ENCODE measurements at regions not wholly inside any gene's neighbourhood (a gene's known extent, or its start where the extent isn't known, plus 50 kb on each side); places are given as distances from the start of the nearest gene placed in this dataset.

DNA sequence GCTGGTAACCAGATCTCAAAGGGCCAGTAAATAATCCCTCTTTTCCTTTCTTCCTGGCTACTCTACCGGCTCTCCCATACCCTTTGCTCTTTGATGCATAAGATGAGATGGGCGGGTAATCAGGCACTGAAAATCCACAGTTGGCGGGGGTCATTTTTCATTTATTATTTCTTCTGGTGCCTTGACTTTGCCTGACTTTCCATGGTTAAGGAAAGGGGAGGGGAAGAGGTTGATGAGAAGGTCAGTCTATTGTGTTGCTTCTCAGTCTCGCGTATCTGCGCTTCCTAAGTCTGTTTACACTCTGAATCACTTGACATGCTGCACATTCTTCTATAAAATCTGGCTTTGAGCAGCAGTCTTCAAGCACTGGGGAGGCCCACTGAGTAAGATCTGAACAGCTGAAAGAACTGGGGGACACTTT is 121.1 kb upstream of the HDGFL1 start:
- intact Hi-C loops (cut with DNase I) = no loop called here

DNA sequence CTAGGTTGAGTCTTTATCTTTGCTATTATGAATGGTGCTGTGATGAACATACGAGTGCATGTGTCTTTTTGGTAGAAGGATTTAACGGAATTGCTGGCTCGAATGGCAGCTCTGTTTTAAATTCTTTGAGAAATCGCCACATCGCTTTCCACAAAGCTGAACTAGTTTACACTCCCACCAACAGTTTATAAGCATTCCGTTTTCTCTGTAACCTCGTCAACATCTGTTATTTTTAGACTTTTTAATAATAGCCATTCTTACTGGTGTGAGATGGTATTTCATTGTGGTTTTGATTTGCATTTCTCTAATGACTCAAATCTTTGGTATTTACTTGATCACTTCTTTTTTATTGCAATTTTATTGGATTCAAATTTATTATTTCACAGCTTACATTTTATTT is 117.4 kb upstream of the HDGFL1 start:
- H3K27ac ChIP-seq = no peak overlapping the region
- no peak for DNase-seq
- no peaks in the 10 kb centered on the region for H3K9me3 ChIP-seq (replicated peaks in 1 of 3)
- no peaks in the 10 kb centered on the region for H3K4me1 ChIP-seq (replicated peaks in 1 of 2)
- no peaks in the 10 kb centered on the region for H3K27me3 ChIP-seq
- no peak overlapping the region for H3K4me3 ChIP-seq
- 88 to 95% (median 90%) methylated on average over 7 of the region's 7 CpGs for WGBS, 4 donors
- TF ChIP-seq POLR2A (IDR thresholded peaks at IDR 0.05) = no peak
- TF ChIP-seq, protein P1, sequence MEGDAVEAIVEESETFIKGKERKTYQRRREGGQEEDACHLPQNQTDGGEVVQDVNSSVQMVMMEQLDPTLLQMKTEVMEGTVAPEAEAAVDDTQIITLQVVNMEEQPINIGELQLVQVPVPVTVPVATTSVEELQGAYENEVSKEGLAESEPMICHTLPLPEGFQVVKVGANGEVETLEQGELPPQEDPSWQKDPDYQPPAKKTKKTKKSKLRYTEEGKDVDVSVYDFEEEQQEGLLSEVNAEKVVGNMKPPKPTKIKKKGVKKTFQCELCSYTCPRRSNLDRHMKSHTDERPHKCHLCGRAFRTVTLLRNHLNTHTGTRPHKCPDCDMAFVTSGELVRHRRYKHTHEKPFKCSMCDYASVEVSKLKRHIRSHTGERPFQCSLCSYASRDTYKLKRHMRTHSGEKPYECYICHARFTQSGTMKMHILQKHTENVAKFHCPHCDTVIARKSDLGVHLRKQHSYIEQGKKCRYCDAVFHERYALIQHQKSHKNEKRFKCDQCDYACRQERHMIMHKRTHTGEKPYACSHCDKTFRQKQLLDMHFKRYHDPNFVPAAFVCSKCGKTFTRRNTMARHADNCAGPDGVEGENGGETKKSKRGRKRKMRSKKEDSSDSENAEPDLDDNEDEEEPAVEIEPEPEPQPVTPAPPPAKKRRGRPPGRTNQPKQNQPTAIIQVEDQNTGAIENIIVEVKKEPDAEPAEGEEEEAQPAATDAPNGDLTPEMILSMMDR (IDR thresholded peaks at IDR 0.05) = no peak
- H3K36me3 ChIP-seq (replicated peaks in 1 of 2) = no peaks in the 10 kb centered on the region
- intact Hi-C loops (cut with DNase I) = no loop called here

More for the DNA sequence above, 121.1 kb upstream of the HDGFL1 start:
- Histone ChIP-seq H3K9me3 (replicated peaks in 1 of 3) (no peaks in the 10 kb centered on the region), H3K36me3 (replicated peaks in 1 of 2) (no peaks in the 10 kb centered on the region), H3K27ac (no peak overlapping the region), H3K4me3 (no peak overlapping the region), H3K27me3 (no peaks in the 10 kb centered on the region), H3K4me1 (replicated peaks in 1 of 2) (no peaks in the 10 kb centered on the region)
- DNase-seq = no peak
- WGBS, 4 donors = 78 to 80% (median 79%) methylated on average over 6 of the region's 6 CpGs
- TF ChIP-seq POLR2A (IDR thresholded peaks at IDR 0.05) = no peak
- TF ChIP-seq, protein P1 (IDR thresholded peaks at IDR 0.05) = no peak

DNA sequence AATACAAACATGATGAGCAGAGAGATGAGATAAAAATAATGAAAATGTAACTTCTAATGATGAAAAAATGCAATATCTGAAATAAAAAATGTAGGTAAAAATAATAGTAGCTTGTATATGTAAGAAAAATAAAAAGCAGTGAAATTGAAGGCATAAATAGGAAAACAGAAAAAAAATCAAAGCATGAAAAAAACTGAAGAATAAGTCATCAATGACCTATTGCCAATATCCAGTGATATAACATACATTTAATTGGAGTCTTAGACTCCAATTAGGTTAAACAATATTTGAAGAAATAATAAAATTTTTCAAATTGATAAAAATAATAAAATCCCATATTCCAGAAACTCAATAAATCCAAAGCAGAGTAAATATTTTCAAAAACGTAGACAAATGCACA is 114.0 kb upstream of the HDGFL1 start:
- 69 to 79% (median 77%) methylated on average over 1 of the region's 1 CpG for WGBS, 4 donors
- intact Hi-C loops (cut with DNase I) = no loop called here
- no peaks in the 10 kb centered on the region for H3K4me1 ChIP-seq (replicated peaks in 1 of 2)
- H3K27ac ChIP-seq = no peak overlapping the region
- no peak for DNase-seq
- TF ChIP-seq POLR2A (IDR thresholded peaks at IDR 0.05) = no peak
- TF ChIP-seq, protein P1 (IDR thresholded peaks at IDR 0.05) = no peak
- no peak overlapping the region for H3K4me3 ChIP-seq
- H3K9me3 ChIP-seq (replicated peaks in 1 of 3) = no peaks in the 10 kb centered on the region
- H3K27me3 ChIP-seq = no peaks in the 10 kb centered on the region
- no peaks in the 10 kb centered on the region for H3K36me3 ChIP-seq (replicated peaks in 1 of 2)

DNA sequence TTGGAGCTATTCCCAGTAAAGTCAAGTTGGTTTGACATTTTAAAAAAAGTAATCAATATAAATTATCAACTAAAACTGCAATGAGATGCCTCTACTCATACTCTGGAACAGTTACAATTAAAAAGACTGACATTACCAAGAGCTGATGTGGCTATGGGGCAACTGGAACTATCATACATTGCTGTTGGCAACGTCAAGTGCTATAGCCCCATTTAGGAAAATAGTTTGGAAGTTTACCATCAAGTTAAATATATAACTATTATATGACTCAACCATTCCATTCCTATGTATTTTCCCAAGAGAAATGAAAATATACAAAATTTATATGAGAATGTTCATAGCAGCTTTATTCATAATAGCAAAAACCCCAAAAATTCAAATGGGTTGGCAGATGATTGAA is 111.4 kb upstream of the HDGFL1 start:
- no peaks in the 10 kb centered on the region for H3K4me1 ChIP-seq (replicated peaks in 1 of 2)
- WGBS, 4 donors = 84 to 96% (median 89%) methylated on average over 1 of the region's 1 CpG
- no peak overlapping the region for H3K4me3 ChIP-seq
- intact Hi-C loops (cut with DNase I) = no loop called here
- TF ChIP-seq POLR2A (IDR thresholded peaks at IDR 0.05) = no peak
- TF ChIP-seq, protein P1 (IDR thresholded peaks at IDR 0.05) = no peak
- DNase-seq = no peak
- H3K9me3 ChIP-seq (replicated peaks in 1 of 3) = no peaks in the 10 kb centered on the region
- no peaks in the 10 kb centered on the region for H3K36me3 ChIP-seq (replicated peaks in 1 of 2)
- H3K27ac ChIP-seq = no peak overlapping the region
- no peaks in the 10 kb centered on the region for H3K27me3 ChIP-seq
